PC-3 (cell line): ENCODE measurements at regions not wholly inside any gene's neighbourhood (a gene's known extent, or its start where the extent isn't known, plus 50 kb on each side); places are given as distances from the start of the nearest gene placed in this dataset.

Source experiments
- CTCF ChIP-seq: fragments of 300-600 bp; sonication (generic); conservative IDR thresholded peaks from 2 replicates; pipeline ENCODE4 v1.5.1; 2017; ENCODE audit warnings: antibody characterized with exemption, low read depth, mild to moderate bottlenecking, low read length
- EZH2 ChIP-seq: fragments of 300-600 bp; sonication (generic); IDR thresholded peaks from one replicate; pipeline ENCODE4 v1.6.1; 2017; ENCODE audit warnings: antibody characterized with exemption, mild to moderate bottlenecking, low read length; ENCODE audit not compliant: unreplicated experiment

DNA sequence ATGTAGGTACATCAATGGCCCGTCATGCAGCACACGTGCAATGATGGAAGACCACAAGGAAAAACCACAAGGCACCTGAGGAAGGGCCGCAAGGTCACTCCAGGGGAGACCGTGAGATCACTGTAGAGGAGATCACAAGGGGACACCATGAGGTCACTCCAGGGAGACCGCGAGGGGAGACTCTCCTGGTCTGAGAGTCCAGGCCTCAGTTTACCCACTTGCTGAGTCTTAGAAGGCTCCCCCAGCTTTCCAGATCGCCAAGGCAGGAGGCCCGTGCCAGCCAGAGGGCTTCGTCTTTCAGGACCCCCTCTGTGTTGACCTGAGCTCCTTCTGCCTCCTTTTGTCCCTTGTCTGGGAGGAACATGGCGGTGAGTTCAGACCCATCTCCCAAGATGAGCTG lies 232.2 kb downstream of the ERMARD start:
- TF ChIP-seq CTCF (no peak), EZH2 (no peak)
